Hematopoietic multipotent progenitor cell treated with erythropoietin and hydrocortisone succinate and interleukin-3 and kit ligand, for 4 days (in vitro differentiated cells): ENCODE measurements at regions not wholly inside any gene's neighbourhood (a gene's known extent, or its start where the extent isn't known, plus 50 kb on each side); places are given as distances from the start of the nearest gene placed in this dataset.

Experiments
- DNase-seq: peaks from one replicate; pipeline ENCODE4 v3.0.0-alpha.2; 2015

- DNase-seq, result no peak
These were observed 89.8 kb downstream of the UNCX start for GRCh38 chr7:1322240-1323110.

GRCh38 chr7:1323178-1324027 is 90.7 kb downstream of the UNCX start:
- DNase-seq, result no peak

GRCh38 chr7:1324028-1324900 is 91.6 kb downstream of the UNCX start:
- no peak for DNase-seq

GRCh38 chr7:1325246-1325645 is 92.6 kb downstream of the UNCX start:
- DNase-seq, result no peak

- no peak for DNase-seq
These were observed 93.2 kb downstream of the UNCX start for GRCh38 chr7:1325646-1326510.

GRCh38 chr7:1326511-1326785 is 93.8 kb downstream of the UNCX start:
- DNase-seq, result no peak

GRCh38 chr7:1329261-1329660 is 96.6 kb downstream of the UNCX start:
- no peak for DNase-seq

- no peak for DNase-seq
These were observed 97.5 kb downstream of the UNCX start for GRCh38 chr7:1329966-1330800.

- no peak for DNase-seq
These were observed 98.2 kb downstream of the UNCX start for GRCh38 chr7:1330801-1331425.

GRCh38 chr7:1331561-1332467 is 99.1 kb downstream of the UNCX start:
- peak; percentile 10 for DNase-seq

- no peak for DNase-seq
These were observed 103.8 kb downstream of the UNCX start for GRCh38 chr7:1336509-1336908.

GRCh38 chr7:1339611-1340010 is 106.9 kb downstream of the UNCX start:
- no peak for DNase-seq

- no peak for DNase-seq
These were observed 107.4 kb downstream of the UNCX start for GRCh38 chr7:1340031-1340430.

- no peak for DNase-seq
These were observed 108.0 kb downstream of the UNCX start for GRCh38 chr7:1340461-1341360.

- DNase-seq, result no peak
These were observed 108.9 kb downstream of the UNCX start for GRCh38 chr7:1341361-1342089.

GRCh38 chr7:1342090-1342640 is 109.5 kb downstream of the UNCX start:
- no peak for DNase-seq

- DNase-seq, result no peak
These were observed 110.9 kb downstream of the UNCX start for GRCh38 chr7:1343551-1343950.

GRCh38 chr7:1344421-1344820 is 111.7 kb downstream of the UNCX start:
- DNase-seq, result no peak
